Central memory CD8-positive, alpha-beta T cell (primary cell): ENCODE measurements at regions not wholly inside any gene's neighbourhood (a gene's known extent, or its start where the extent isn't known, plus 50 kb on each side); places are given as distances from the start of the nearest gene placed in this dataset.
"Not testable (repeated sequence)": the region's sequence is repeated elsewhere in the genome, so short reads cannot be mapped to it uniquely, and the experiment has no call there.

Experiments used
- ATAC-seq: fragments of 150-1000 bp; cut with Tn5 transposase; replicated peaks from 2 replicates; pipeline ENCODE4 v1.10.0; 2022; ENCODE audit warnings: mild to moderate bottlenecking, moderate FRiP score, moderate number of reproducible peaks; ENCODE audit not compliant: poor library complexity, severe bottlenecking; ENCODE audit errors: extremely low read depth
- DNase-seq, 2 donors: peaks; one replicate each; pipeline ENCODE4 v3.0.0; 2021; ENCODE audit warnings: low spot score in 2 of 2
- H3K27ac Mint-ChIP-seq: one replicate; pipeline ENCODE4 v1.8.0; 2022; ENCODE audit warnings: low read depth, mild to moderate bottlenecking, moderate library complexity, mixed read lengths
- H3K27me3 Mint-ChIP-seq: one replicate; pipeline ENCODE4 v1.8.0; 2022; ENCODE audit warnings: mixed read lengths
- H3K36me3 Mint-ChIP-seq: one replicate; pipeline ENCODE4 v1.8.0; 2022; ENCODE audit warnings: mild to moderate bottlenecking, moderate library complexity, mixed read lengths; ENCODE audit not compliant: insufficient read depth
- H3K4me1 Mint-ChIP-seq: one replicate; pipeline ENCODE4 v1.8.0; 2022; ENCODE audit warnings: mixed read lengths
- H3K4me3 Mint-ChIP-seq: one replicate; pipeline ENCODE4 v1.8.0; 2022; ENCODE audit warnings: mild to moderate bottlenecking, moderate library complexity, mixed read lengths
- H3K9me3 Mint-ChIP-seq: one replicate; pipeline ENCODE4 v1.8.0; 2022; ENCODE audit warnings: mixed read lengths

DNA sequence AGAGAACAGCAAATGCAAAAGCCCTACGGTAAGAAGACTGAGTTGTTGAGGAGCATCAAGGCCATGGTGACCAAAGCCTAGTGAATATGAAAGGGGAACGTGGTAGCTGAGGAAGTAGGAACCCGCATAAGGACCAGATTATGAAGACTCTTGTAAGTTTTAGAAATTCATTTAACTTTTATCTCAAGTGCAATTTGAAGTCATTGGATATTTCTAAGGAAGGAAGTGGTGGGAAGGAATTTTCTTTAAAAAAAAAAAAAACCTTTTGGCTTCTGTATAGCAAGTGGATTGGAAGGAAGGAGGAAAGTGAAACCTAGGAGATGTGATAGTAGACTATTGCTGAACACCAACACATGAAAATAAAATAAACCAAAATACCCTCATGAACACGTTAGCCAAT is 119.0 kb downstream of the TNFSF18 start:
- Mint-ChIP-seq H3K9me3 (no peaks in the 10 kb centered on the region), H3K27me3 (no peaks in the 10 kb centered on the region), H3K4me3 (no peak overlapping the region), H3K27ac (no peak overlapping the region), H3K36me3 (no peaks in the 10 kb centered on the region), H3K4me1 (peaks cover 15% of the 10 kb centered on the region)
- ATAC-seq = no peak
- DNase-seq = no peak

DNA sequence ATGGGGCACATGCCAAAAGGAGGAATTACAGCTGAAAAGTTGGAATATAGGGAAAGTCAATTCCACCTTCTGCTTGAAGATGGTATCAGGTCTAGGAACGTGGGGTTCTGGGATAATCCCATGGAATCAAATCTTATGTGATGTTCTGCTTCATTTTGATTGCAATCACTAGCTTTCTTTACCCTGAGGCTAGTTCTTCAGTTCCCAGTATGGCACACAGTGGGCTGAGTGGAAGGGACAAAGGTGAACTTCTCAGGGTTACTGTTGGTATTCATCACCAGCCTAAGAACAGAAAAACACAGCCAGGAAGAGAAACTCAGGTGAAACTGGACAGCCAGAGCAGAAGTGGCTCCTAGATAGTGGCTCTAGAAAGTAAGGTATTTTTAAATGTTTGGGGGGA is 117.8 kb downstream of the TNFSF18 start:
- no peak for DNase-seq
- no peaks in the 10 kb centered on the region for H3K36me3 Mint-ChIP-seq
- no peaks in the 10 kb centered on the region for H3K9me3 Mint-ChIP-seq

GRCh38 chr1:172934417-172934762 is 116.4 kb downstream of the TNFSF18 start:
- DNase-seq (no peak), ATAC-seq (no peak)
- Mint-ChIP-seq H3K9me3 (no peaks in the 10 kb centered on the region), H3K4me1 (peaks cover 15% of the 10 kb centered on the region), H3K36me3 (no peaks in the 10 kb centered on the region), H3K27ac (no peak overlapping the region), H3K27me3 (no peaks in the 10 kb centered on the region), H3K4me3 (no peak overlapping the region)

More for the DNA sequence above, 117.8 kb downstream of the TNFSF18 start:
- no peak for ATAC-seq
- H3K4me1 Mint-ChIP-seq = peaks cover 15% of the 10 kb centered on the region
- H3K27me3 Mint-ChIP-seq = no peaks in the 10 kb centered on the region
- no peak overlapping the region for H3K27ac Mint-ChIP-seq
- no peak overlapping the region for H3K4me3 Mint-ChIP-seq

GRCh38 chr1:172935062-172935592 is 115.6 kb downstream of the TNFSF18 start:
- Mint-ChIP-seq H3K4me3 (no peak overlapping the region), H3K27ac (no peak overlapping the region), H3K4me1 (peaks cover 15% of the 10 kb centered on the region), H3K36me3 (no peaks in the 10 kb centered on the region), H3K27me3 (no peaks in the 10 kb centered on the region), H3K9me3 (no peaks in the 10 kb centered on the region)
- no peak for DNase-seq
- no peak for ATAC-seq

DNA sequence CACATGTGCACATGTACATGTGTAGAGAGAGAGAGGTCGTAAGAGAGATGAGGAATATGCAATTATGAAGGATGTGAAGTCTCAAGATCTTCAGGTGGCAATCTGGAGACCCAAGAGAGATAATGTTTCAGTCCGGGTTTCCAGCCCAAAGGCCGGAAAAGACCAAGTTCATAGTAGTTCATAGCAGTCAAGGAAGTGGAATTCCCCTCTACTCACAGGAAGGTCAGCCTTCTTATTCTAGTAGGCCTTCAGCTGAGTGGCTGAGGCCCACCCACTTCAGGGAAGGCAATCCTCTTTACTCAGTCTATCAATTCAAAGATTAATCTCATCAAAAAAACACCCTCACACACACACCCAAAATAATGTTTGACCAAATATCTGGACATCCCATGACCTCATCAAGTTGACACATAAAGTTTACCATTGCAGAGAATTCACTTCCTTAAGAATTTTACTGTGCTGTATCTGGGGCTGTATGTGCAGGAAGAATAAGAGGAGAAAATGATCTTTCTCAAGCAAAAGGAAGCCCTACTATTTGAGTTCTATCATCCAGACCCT is 114.6 kb downstream of the TNFSF18 start:
- H3K4me3 Mint-ChIP-seq = no peak overlapping the region
- ATAC-seq (no peak), DNase-seq (no peak)
- no peak overlapping the region for H3K27ac Mint-ChIP-seq
- no peaks in the 10 kb centered on the region for H3K9me3 Mint-ChIP-seq
- H3K27me3 Mint-ChIP-seq = no peaks in the 10 kb centered on the region
- H3K4me1 Mint-ChIP-seq = peaks cover 18% of the 10 kb centered on the region
- no peaks in the 10 kb centered on the region for H3K36me3 Mint-ChIP-seq

- Mint-ChIP-seq H3K36me3 (no peaks in the 10 kb centered on the region), H3K9me3 (no peaks in the 10 kb centered on the region), H3K4me1 (peaks cover 18% of the 10 kb centered on the region), H3K4me3 (no peak overlapping the region), H3K27ac (no peak overlapping the region), H3K27me3 (no peaks in the 10 kb centered on the region)
- no peak for DNase-seq
- no peak for ATAC-seq
Measured at GRCh38 chr1:172938681-172939080, 112.1 kb downstream of the TNFSF18 start.

GRCh38 chr1:172939475-172939874 is 111.3 kb downstream of the TNFSF18 start:
- DNase-seq (no peak), ATAC-seq (no peak)
- no peaks in the 10 kb centered on the region for H3K36me3 Mint-ChIP-seq
- H3K4me3 Mint-ChIP-seq = no peak overlapping the region
- H3K9me3 Mint-ChIP-seq = no peaks in the 10 kb centered on the region
- H3K4me1 Mint-ChIP-seq = peaks cover 10% of the 10 kb centered on the region
- no peaks in the 10 kb centered on the region for H3K27me3 Mint-ChIP-seq
- no peak overlapping the region for H3K27ac Mint-ChIP-seq

DNA sequence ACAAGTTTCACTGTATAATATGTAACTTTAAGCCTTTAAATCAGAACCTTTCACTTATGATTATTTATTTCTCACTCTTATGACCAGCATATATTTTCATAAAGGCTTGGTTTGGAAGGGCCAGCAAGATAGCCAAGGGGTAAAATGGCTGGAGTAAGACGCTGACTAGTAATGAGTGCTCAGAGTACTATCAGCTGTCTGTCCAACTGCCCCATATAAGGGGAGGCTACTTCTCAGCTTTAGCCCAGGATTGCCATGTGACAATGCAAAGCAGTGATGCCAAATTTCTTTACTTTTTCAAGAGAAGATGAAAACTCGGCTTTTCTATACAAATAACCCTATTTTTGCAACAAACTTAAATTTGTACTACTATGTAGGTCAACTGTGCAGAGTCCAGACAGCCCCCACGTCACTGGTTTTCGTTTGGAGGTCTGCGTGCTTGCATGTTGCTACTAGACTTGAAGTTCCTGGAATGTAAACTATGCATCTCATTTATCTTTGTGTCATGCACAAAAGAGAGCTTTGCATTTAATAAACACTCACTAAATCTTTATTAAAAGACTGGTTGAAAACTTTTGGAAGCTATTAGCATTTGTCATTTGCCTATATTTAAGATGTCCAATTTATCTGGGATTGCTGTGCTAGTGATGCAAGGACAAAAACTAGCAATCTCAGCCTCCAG is 110.4 kb downstream of the TNFSF18 start:
- Mint-ChIP-seq H3K4me3 (no peak overlapping the region), H3K36me3 (no peaks in the 10 kb centered on the region), H3K4me1 (peaks cover 6% of the 10 kb centered on the region), H3K27ac (no peak overlapping the region), H3K9me3 (no peaks in the 10 kb centered on the region), H3K27me3 (no peaks in the 10 kb centered on the region)
- ATAC-seq = no peak
- DNase-seq = no peak

DNA sequence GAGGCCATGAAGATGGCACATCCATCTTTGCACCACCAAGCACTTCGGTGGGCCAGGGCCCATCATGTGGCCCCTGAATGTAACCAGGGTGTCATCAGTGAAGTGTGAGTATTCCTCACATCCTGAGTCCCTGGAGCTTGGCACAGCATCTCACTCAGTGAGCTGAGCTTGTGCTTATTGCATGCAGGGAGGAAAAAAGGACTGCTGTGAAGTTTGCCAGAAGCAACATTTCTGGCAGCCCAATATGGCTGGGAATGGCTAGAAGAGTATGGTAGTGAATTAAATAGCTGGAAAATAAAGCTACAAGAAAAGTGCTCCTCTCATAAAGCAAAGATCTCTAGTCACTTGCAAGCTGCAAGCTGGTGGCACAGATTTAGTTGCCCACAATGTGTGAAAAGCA is 109.3 kb downstream of the TNFSF18 start:
- Mint-ChIP-seq H3K27ac (no peak overlapping the region), H3K4me1 (peaks cover 6% of the 10 kb centered on the region), H3K27me3 (no peaks in the 10 kb centered on the region), H3K36me3 (no peaks in the 10 kb centered on the region), H3K4me3 (no peak overlapping the region), H3K9me3 (no peaks in the 10 kb centered on the region)
- no peak for ATAC-seq
- DNase-seq = no peak

- Mint-ChIP-seq H3K4me1 (peaks cover 7% of the 10 kb centered on the region), H3K27me3 (no peaks in the 10 kb centered on the region), H3K36me3 (no peaks in the 10 kb centered on the region), H3K9me3 (no peaks in the 10 kb centered on the region), H3K27ac (no peak overlapping the region), H3K4me3 (no peak overlapping the region)
- DNase-seq (no peak), ATAC-seq (no peak)
Measured at GRCh38 chr1:172941945-172942344, 108.8 kb downstream of the TNFSF18 start.

- H3K27me3 Mint-ChIP-seq, ATAC-seq: not testable (repeated sequence)
- peaks cover 11% of the 10 kb centered on the region for H3K4me1 Mint-ChIP-seq
Measured at GRCh38 chr1:172943138-172943537, 107.6 kb downstream of the TNFSF18 start.

DNA sequence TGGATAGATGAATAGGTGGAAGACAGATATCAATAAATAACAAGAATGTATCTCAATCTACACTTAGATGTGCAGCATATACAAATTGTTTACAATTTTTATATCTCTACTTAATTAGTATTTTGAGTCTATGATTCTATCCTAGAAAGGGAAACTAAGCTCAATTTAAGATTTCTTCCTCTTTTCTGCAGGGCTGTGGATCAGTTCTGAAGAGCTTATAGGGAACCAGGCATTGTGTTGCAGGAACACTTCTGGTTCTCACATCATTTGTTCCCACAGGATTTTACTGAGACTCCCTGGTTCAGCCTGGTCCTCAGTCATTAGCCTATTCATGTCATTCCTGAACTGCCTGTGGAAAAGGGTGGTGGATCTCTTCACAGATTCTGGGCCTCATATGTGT is 105.8 kb downstream of the TNFSF18 start:
- DNase-seq (no peak), ATAC-seq (no peak)
- no peak overlapping the region for H3K4me3 Mint-ChIP-seq

More at GRCh38 chr1:172943138-172943537, 107.6 kb downstream of the TNFSF18 start:
- H3K9me3 Mint-ChIP-seq, H3K36me3 Mint-ChIP-seq, DNase-seq, H3K4me3 Mint-ChIP-seq, H3K27ac Mint-ChIP-seq: not testable (repeated sequence)

DNA sequence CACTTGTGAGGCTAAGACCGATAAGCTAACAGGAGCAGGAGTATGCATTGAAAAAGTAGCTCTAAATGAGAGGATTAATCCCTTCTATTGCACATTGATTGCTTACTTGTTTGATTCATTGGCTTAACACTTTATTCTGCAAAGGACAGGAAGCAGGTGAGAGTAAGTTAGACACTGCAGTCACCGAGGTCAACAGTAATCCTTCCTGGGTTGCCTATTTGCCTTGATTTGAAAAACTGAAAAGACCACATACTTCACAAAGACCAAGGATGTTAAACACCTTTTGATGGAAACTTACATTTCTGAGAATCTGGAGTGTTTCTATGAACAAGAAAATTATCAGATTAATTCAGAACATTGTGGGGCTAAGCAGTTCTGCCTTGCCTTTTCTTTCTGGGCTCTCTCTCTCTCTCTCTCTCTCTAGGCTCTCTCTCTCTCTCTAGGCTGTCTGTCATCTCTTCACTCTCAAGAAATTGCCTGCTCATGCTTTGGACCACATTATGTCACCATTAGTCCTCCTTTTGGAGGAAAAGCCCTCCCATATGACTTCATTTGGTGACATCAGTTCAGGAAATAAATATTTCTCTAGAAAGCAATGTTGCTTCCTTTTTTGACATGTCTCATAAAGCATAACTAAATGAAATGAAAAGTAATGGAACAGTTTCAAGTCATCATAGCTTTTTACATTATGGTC is 103.8 kb downstream of the TNFSF18 start:
- Mint-ChIP-seq H3K36me3 (no peaks in the 10 kb centered on the region), H3K9me3 (no peaks in the 10 kb centered on the region), H3K4me3 (no peak overlapping the region), H3K4me1 (peaks cover 5% of the 10 kb centered on the region), H3K27ac (no peak overlapping the region), H3K27me3 (no peaks in the 10 kb centered on the region)
- ATAC-seq (peak; percentile 32), DNase-seq (no peak)

More for the DNA sequence above, 105.8 kb downstream of the TNFSF18 start:
- Mint-ChIP-seq H3K27me3 (no peaks in the 10 kb centered on the region), H3K36me3 (no peaks in the 10 kb centered on the region), H3K9me3 (no peaks in the 10 kb centered on the region), H3K4me1 (peaks cover 11% of the 10 kb centered on the region), H3K27ac (no peak overlapping the region)
